ENCODE measurements at regions not wholly inside any gene's neighbourhood (a gene's known extent, or its start where the extent isn't known, plus 50 kb on each side); places are given as distances from the start of the nearest gene placed in this dataset.

DNA sequence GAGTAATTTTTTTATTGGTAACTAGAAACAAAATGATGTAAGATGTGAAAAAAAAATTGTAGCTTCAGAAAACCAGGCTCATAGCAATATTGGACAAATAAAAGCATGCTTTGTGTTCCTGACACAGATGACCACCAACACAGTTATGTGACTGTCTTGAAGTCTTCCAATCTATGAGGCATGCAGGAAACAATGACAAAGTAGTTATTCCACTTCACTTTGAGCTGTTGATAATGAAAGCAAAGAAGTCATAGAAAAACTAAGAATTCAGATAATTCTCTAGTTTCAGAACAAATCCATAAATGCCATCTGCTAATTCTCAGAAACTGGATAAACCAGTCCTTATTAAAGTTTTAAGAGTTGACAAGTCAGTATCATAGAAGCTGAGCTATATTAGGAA lies 378.4 kb upstream of the SEMA3D start:
- TF ChIP-seq, protein P1, sequence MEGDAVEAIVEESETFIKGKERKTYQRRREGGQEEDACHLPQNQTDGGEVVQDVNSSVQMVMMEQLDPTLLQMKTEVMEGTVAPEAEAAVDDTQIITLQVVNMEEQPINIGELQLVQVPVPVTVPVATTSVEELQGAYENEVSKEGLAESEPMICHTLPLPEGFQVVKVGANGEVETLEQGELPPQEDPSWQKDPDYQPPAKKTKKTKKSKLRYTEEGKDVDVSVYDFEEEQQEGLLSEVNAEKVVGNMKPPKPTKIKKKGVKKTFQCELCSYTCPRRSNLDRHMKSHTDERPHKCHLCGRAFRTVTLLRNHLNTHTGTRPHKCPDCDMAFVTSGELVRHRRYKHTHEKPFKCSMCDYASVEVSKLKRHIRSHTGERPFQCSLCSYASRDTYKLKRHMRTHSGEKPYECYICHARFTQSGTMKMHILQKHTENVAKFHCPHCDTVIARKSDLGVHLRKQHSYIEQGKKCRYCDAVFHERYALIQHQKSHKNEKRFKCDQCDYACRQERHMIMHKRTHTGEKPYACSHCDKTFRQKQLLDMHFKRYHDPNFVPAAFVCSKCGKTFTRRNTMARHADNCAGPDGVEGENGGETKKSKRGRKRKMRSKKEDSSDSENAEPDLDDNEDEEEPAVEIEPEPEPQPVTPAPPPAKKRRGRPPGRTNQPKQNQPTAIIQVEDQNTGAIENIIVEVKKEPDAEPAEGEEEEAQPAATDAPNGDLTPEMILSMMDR (conservative IDR thresholded peaks at IDR 0.05 in 1 of 2, IDR thresholded peaks at IDR 0.05 in 1 of 2; ENCODE audit: low read depth in 1 of 2, low read length in 2 of 2): no peak
- TF ChIP-seq EZH2 (IDR thresholded peaks at IDR 0.05; ENCODE audit: low read length, missing control alignments): no peak
